Suprapubic skin (tissue), 4 donors: ENCODE measurements at regions not wholly inside any gene's neighbourhood (a gene's known extent, or its start where the extent isn't known, plus 50 kb on each side); places are given as distances from the start of the nearest gene placed in this dataset.

Experiments
- DNase-seq, 2 donors: peaks; one replicate each; pipeline ENCODE4 v3.0.0-alpha.2; 2019; ENCODE audit warnings: low spot score in 2 of 2
- H3K27ac ChIP-seq: fragments of 200-600 bp; sonication (generic); one replicate; pipeline ENCODE4 v1.5.1; 2019
- H3K27me3 ChIP-seq: fragments of 200-600 bp; sonication (generic); one replicate; pipeline ENCODE4 v1.5.1; 2019
- H3K36me3 ChIP-seq: fragments of 200-600 bp; sonication (generic); one replicate; pipeline ENCODE4 v1.5.1; 2019
- H3K4me1 ChIP-seq: fragments of 200-600 bp; sonication (generic); one replicate; pipeline ENCODE4 v1.5.1; 2019
- H3K4me3 ChIP-seq: fragments of 200-600 bp; sonication (generic); one replicate; pipeline ENCODE4 v1.5.1; 2019; ENCODE audit warnings: mild to moderate bottlenecking
- H3K9me3 ChIP-seq: fragments of 200-600 bp; sonication (generic); one replicate; pipeline ENCODE4 v1.5.1; 2019
- CTCF ChIP-seq, 2 donors: fragments of 200-600 bp in 1 of 2; fragments of 450-650 bp in 1 of 2; sonication (generic) in 1 of 2; IDR thresholded peaks; one replicate each; pipeline ENCODE4 v1.5.1; 2016 to 2019; ENCODE audit warnings: antibody characterized with exemption in 2 of 2, mild to moderate bottlenecking in 1 of 2, moderate library complexity in 1 of 2
- EP300 ChIP-seq: sonication (generic); formaldehyde crosslinking; IDR thresholded peaks from one replicate; pipeline ENCODE4 v1.6.1; 2017; ENCODE audit warnings: antibody characterized with exemption
- POLR2A ChIP-seq, 2 donors: fragments of 450-650 bp; IDR thresholded peaks; one replicate each; pipeline ENCODE4 v1.6.1; 2017; ENCODE audit warnings: antibody characterized with exemption in 2 of 2, mild to moderate bottlenecking in 2 of 2, moderate library complexity in 2 of 2
- POLR2AphosphoS5 ChIP-seq, 3 donors: sonication (generic); formaldehyde crosslinking; IDR thresholded peaks; one replicate each; pipeline ENCODE4 v1.6.1; 2017; ENCODE audit warnings: antibody characterized with exemption in 3 of 3
- WGBS: methylation state at CpG from one replicate; pipeline ENCODE4 v1.1.5; 2018; 5-methylcytosine and 5-hydroxymethylcytosine counted together

GRCh38 chr3:157602424-157602823 lies 99.2 kb upstream of the VEPH1 start:
- no peak for DNase-seq
- TF ChIP-seq POLR2A (IDR thresholded peaks at IDR 0.05) (no peak), CTCF (IDR thresholded peaks at IDR 0.05) (no peak), POLR2AphosphoS5 (IDR thresholded peaks at IDR 0.05) (no peak), EP300 (no peak)
- Histone ChIP-seq H3K27me3 (no peaks in the 10 kb centered on the region), H3K27ac (no peak overlapping the region), H3K4me3 (no peak overlapping the region), H3K4me1 (peaks cover 9% of the 10 kb centered on the region), H3K36me3 (no peaks in the 10 kb centered on the region), H3K9me3 (no peaks in the 10 kb centered on the region)
- WGBS: 84% methylated on average over 1 of the region's 1 CpG

- no peaks in the 10 kb centered on the region for H3K4me1 ChIP-seq
- no peak overlapping the region for H3K27ac ChIP-seq
- no peaks in the 10 kb centered on the region for H3K36me3 ChIP-seq
- no peak overlapping the region for H3K4me3 ChIP-seq
- H3K9me3 ChIP-seq: no peaks in the 10 kb centered on the region
- no peak for DNase-seq
- TF ChIP-seq POLR2AphosphoS5 (IDR thresholded peaks at IDR 0.05) (no peak), EP300 (no peak), POLR2A (IDR thresholded peaks at IDR 0.05) (no peak), CTCF (IDR thresholded peaks at IDR 0.05) (no peak)
- peaks cover 4% of the 10 kb centered on the region for H3K27me3 ChIP-seq
- WGBS: 74% methylated on average over 5 of the region's 5 CpGs
Observed at GRCh38 chr3:157595259-157595658, 92.0 kb upstream of the VEPH1 start.

- Histone ChIP-seq H3K9me3 (no peaks in the 10 kb centered on the region), H3K4me1 (no peaks in the 10 kb centered on the region), H3K27me3 (peaks cover 4% of the 10 kb centered on the region), H3K27ac (no peak overlapping the region), H3K36me3 (no peaks in the 10 kb centered on the region), H3K4me3 (no peak overlapping the region)
- DNase-seq: no peak
- no peak for TF ChIP-seq POLR2AphosphoS5 (IDR thresholded peaks at IDR 0.05)
- no peak for TF ChIP-seq EP300
- TF ChIP-seq POLR2A (IDR thresholded peaks at IDR 0.05): no peak
- WGBS: 65% methylated on average over 4 of the region's 4 CpGs
Observed at GRCh38 chr3:157594413-157594812, 91.2 kb upstream of the VEPH1 start.

- WGBS: 77% methylated on average over 6 of the region's 6 CpGs
- TF ChIP-seq POLR2A (IDR thresholded peaks at IDR 0.05): no peak
- TF ChIP-seq POLR2AphosphoS5 (IDR thresholded peaks at IDR 0.05): no peak
- TF ChIP-seq EP300: no peak
- TF ChIP-seq CTCF (IDR thresholded peaks at IDR 0.05): no peak
- Histone ChIP-seq H3K27me3 (peaks cover 4% of the 10 kb centered on the region), H3K9me3 (no peaks in the 10 kb centered on the region), H3K36me3 (no peaks in the 10 kb centered on the region), H3K4me1 (no peaks in the 10 kb centered on the region), H3K27ac (no peak overlapping the region), H3K4me3 (no peak overlapping the region)
- no peak for DNase-seq
Observed at GRCh38 chr3:157592769-157593168, 89.6 kb upstream of the VEPH1 start.

- Histone ChIP-seq H3K36me3 (no peaks in the 10 kb centered on the region), H3K4me3 (no peak overlapping the region), H3K9me3 (no peaks in the 10 kb centered on the region), H3K27me3 (peaks cover 4% of the 10 kb centered on the region), H3K27ac (no peak overlapping the region), H3K4me1 (no peaks in the 10 kb centered on the region)
- 9% methylated on average over 1 of the region's 1 CpG for WGBS
- TF ChIP-seq CTCF (IDR thresholded peaks at IDR 0.05) (no peak), POLR2A (IDR thresholded peaks at IDR 0.05) (no peak), EP300 (no peak), POLR2AphosphoS5 (IDR thresholded peaks at IDR 0.05) (no peak)
- DNase-seq: no peak
Observed at GRCh38 chr3:157590273-157590672, 87.1 kb upstream of the VEPH1 start.

- Histone ChIP-seq H3K4me3 (no peak overlapping the region), H3K9me3 (no peaks in the 10 kb centered on the region), H3K27me3 (no peaks in the 10 kb centered on the region), H3K4me1 (no peaks in the 10 kb centered on the region), H3K27ac (no peak overlapping the region), H3K36me3 (no peaks in the 10 kb centered on the region)
- no peak for TF ChIP-seq EP300
- TF ChIP-seq CTCF (IDR thresholded peaks at IDR 0.05): no peak
- no peak for TF ChIP-seq POLR2AphosphoS5 (IDR thresholded peaks at IDR 0.05)
- no peak for TF ChIP-seq POLR2A (IDR thresholded peaks at IDR 0.05)
- DNase-seq: no peak
- 35% methylated on average over 2 of the region's 2 CpGs for WGBS
Observed at GRCh38 chr3:157589211-157589610, 86.0 kb upstream of the VEPH1 start.
